Smooth muscle cell (in vitro differentiated cells): ENCODE measurements at regions not wholly inside any gene's neighbourhood (a gene's known extent, or its start where the extent isn't known, plus 50 kb on each side); places are given as distances from the start of the nearest gene placed in this dataset.

ENCODE experiments used
- DNase-seq: peaks from one replicate; lab custom pipeline; 2025; ENCODE audit not compliant: unreplicated experiment; lab: John Stamatoyannopoulos, UW
- H2AFZ ChIP-seq: fragments of 200-600 bp; sonication (generic); 2 replicates; pipeline ENCODE4 v1.6.0; 2016; ENCODE audit warnings: antibody characterized with exemption, low read depth, mild to moderate bottlenecking
- H3F3A ChIP-seq: fragments of 200-600 bp; sonication (generic); 2 replicates; pipeline ENCODE4 v1.6.0; 2017; ENCODE audit warnings: antibody characterized with exemption, low read depth
- H3K27ac ChIP-seq: fragments of 200-600 bp; sonication (generic); 2 replicates; pipeline ENCODE4 v1.5.1; 2016; ENCODE audit warnings: low read depth, mild to moderate bottlenecking
- H3K27me3 ChIP-seq: fragments of 200-600 bp; sonication (generic); 2 replicates; pipeline ENCODE4 v1.6.1; 2016; ENCODE audit warnings: low read depth, mild to moderate bottlenecking
- H3K36me3 ChIP-seq: fragments of 200-600 bp; sonication (generic); 2 replicates; pipeline ENCODE4 v1.5.1; 2016; ENCODE audit warnings: low read depth
- H3K4me1 ChIP-seq: fragments of 200-600 bp; sonication (generic); 2 replicates; pipeline ENCODE4 v1.5.1; 2016; ENCODE audit warnings: low read depth
- H3K4me2 ChIP-seq: fragments of 200-600 bp; sonication (generic); 2 replicates; pipeline ENCODE4 v1.6.0; 2016; ENCODE audit warnings: mild to moderate bottlenecking
- H3K4me3 ChIP-seq: fragments of 200-600 bp; sonication (generic); 2 replicates; pipeline ENCODE4 v1.5.1; 2016; ENCODE audit warnings: mild to moderate bottlenecking
- H3K79me2 ChIP-seq: fragments of 200-600 bp; sonication (generic); 2 replicates; pipeline ENCODE4 v1.6.0; 2016; ENCODE audit warnings: low read depth, mild to moderate bottlenecking
- H3K9ac ChIP-seq: fragments of 200-600 bp; sonication (generic); 2 replicates; pipeline ENCODE4 v1.6.0; 2016; ENCODE audit warnings: low read depth
- H3K9me3 ChIP-seq: fragments of 200-600 bp; sonication (generic); replicated peaks from 2 replicates; pipeline ENCODE4 v1.5.1; 2016; ENCODE audit warnings: low read depth
- H4K20me1 ChIP-seq: fragments of 200-600 bp; sonication (generic); 2 replicates; pipeline ENCODE4 v1.6.0; 2016; ENCODE audit warnings: low read depth
- WGBS: methylation state at CpG from one replicate; pipeline ENCODE4 v1.1.7; 2016; ENCODE audit warnings: low lambda C conversion rate; 5-methylcytosine and 5-hydroxymethylcytosine counted together
- TF ChIP-seq, protein P1 (sequence below): fragments of 200-600 bp; sonication (generic); IDR thresholded peaks from 2 replicates; pipeline ENCODE4 v1.5.1; 2017; ENCODE audit warnings: borderline replicate concordance, mild to moderate bottlenecking, antibody characterized with exemption; ENCODE audit not compliant: insufficient read depth, poor library complexity, severe bottlenecking

DNA sequence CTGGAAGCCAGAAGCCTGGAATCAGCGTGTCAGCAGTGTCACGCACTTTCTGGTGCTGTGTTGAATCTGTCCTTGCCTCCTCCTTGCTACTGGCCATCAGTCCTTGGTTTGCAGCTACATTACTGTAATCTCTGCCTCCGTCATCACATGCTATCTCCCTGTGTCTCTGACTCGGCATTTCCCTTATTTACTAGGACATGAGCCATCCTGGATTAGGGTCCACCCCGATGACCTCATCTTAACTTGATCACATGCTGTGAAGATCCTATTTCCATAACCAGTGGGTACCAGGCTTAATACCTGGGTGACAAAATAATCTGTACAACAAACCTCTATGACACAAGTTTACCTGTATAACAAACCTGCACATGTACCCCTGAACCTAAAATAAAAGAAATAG is 518.0 kb upstream of the KLF6 start:
- 30% methylated on average over 5 of the region's 5 CpGs for WGBS
- H3K27ac ChIP-seq, result peak overlapping the region; percentile 91
- H3K79me2 ChIP-seq, result no peaks in the 10 kb centered on the region
- DNase-seq, result no peak
- H3K4me3 ChIP-seq, result no peak overlapping the region
- peaks cover 6% of the 10 kb centered on the region for H3K4me1 ChIP-seq
- peak overlapping the region; percentile 73 for H2AFZ ChIP-seq
- peak overlapping the region; percentile 71 for H3K9ac ChIP-seq
- no peaks in the 10 kb centered on the region for H3K36me3 ChIP-seq
- H4K20me1 ChIP-seq, result no peaks in the 10 kb centered on the region
- TF ChIP-seq, protein P1, sequence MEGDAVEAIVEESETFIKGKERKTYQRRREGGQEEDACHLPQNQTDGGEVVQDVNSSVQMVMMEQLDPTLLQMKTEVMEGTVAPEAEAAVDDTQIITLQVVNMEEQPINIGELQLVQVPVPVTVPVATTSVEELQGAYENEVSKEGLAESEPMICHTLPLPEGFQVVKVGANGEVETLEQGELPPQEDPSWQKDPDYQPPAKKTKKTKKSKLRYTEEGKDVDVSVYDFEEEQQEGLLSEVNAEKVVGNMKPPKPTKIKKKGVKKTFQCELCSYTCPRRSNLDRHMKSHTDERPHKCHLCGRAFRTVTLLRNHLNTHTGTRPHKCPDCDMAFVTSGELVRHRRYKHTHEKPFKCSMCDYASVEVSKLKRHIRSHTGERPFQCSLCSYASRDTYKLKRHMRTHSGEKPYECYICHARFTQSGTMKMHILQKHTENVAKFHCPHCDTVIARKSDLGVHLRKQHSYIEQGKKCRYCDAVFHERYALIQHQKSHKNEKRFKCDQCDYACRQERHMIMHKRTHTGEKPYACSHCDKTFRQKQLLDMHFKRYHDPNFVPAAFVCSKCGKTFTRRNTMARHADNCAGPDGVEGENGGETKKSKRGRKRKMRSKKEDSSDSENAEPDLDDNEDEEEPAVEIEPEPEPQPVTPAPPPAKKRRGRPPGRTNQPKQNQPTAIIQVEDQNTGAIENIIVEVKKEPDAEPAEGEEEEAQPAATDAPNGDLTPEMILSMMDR, result no peak
- H3K9me3 ChIP-seq, result no peaks in the 10 kb centered on the region
- H3F3A ChIP-seq, result peaks cover 3% of the 10 kb centered on the region
- H3K27me3 ChIP-seq, result no peaks in the 10 kb centered on the region
- peak overlapping the region; percentile 49 for H3K4me2 ChIP-seq

DNA sequence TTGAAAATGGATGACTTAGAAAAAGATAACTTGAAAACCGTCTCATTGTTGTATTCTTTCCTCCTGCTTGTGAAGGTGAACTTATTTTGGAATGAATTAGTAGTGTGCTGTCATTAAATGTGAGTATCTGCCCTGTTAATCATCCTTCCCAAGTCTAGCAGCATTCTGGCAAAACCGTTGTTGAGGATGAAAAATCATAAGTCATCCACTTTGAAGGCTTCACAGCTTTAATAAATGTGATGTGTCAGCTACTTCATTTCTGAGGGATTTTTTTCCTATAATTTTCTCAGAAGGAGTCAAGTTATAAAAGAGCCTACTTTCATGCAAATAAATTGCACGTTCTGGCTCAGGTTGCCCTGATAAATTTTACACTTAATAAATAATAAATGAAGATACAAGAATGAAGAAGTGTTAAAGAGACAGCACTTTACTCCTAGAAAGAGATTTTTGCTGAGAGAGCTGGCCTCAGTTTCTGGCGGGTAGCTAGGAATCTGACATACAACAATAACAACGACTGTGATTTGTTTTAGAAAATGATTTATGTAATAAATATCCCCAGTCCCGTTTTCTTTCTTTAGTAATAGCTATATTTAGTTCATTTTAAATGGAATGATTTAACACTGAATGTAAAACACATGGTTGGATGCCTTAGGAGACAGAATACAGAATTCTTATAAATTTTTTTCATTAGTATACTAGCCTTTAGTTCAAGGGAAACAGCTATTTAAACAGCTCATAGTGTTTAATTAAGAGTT is 516.5 kb upstream of the KLF6 start:
- Histone ChIP-seq H3K4me2 (no peak overlapping the region), H3K9me3 (no peaks in the 10 kb centered on the region), H3K79me2 (no peaks in the 10 kb centered on the region), H3K4me1 (peaks cover 6% of the 10 kb centered on the region), H3F3A (peaks cover 3% of the 10 kb centered on the region), H3K27ac (peak overlapping the region; percentile 17), H3K27me3 (no peaks in the 10 kb centered on the region), H3K4me3 (no peak overlapping the region), H3K9ac (no peak overlapping the region), H2AFZ (no peak overlapping the region), H4K20me1 (no peaks in the 10 kb centered on the region), H3K36me3 (no peaks in the 10 kb centered on the region)
- WGBS, result 61% methylated on average over 6 of the region's 6 CpGs
- TF ChIP-seq, protein P1, result no peak
- DNase-seq, result no peak

DNA sequence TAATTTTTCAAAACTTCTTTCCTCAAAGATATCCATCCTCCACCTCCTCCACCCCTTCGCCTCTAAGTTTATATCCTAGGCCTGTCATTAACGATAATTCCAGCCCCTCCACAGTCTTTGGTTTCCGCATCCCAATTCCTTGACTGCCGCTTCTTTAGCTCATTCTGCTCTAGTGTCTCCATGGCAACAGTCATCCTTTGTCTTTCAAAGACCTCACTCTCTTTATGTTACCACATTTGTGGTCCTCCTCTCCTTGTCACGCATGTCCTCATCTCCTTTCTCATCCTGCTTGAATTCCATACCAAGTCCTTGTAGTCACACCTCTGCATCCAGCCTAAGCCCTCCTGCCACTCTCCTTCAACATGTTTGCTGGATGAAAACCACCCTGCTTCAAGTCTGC is 511.2 kb upstream of the KLF6 start:
- Histone ChIP-seq H3K36me3 (no peaks in the 10 kb centered on the region), H3K9ac (no peak overlapping the region), H3K4me3 (no peak overlapping the region), H3K4me1 (no peaks in the 10 kb centered on the region), H3K79me2 (no peaks in the 10 kb centered on the region), H3K9me3 (no peaks in the 10 kb centered on the region), H2AFZ (no peak overlapping the region), H3K4me2 (no peak overlapping the region), H3K27ac (no peak overlapping the region), H3F3A (no peaks in the 10 kb centered on the region), H4K20me1 (no peaks in the 10 kb centered on the region), H3K27me3 (no peaks in the 10 kb centered on the region)
- TF ChIP-seq, protein P1, result no peak
- no peak for DNase-seq
- WGBS, result 93% methylated on average over 5 of the region's 5 CpGs
